ENCODE measurements at regions not wholly inside any gene's neighbourhood (a gene's known extent, or its start where the extent isn't known, plus 50 kb on each side); places are given as distances from the start of the nearest gene placed in this dataset.
"Not testable (repeated sequence)": the region's sequence is repeated elsewhere in the genome, so short reads cannot be mapped to it uniquely, and the experiment has no call there.

DNA sequence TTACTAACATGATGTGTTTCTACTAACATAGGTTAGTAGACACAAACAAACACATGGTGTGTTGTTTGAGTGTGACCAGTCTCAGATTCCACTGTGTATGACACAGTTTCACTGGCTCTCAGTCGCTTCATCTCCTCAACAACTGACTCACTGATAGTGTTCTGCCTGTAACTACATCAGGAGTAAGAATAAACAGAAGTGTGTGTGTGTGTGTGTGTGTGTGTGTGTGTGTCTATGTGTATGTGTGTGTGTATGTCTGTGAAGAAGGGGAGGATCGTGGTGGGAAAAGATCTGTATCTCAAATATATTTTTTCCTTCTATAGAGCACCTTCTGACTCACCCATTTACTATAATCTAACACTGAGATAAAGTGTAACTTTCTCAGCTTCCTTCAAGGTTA lies 391.0 kb downstream of the PTPRC start:
- FAIRE-seq (no peak), DNase-seq (ENCODE audit: extremely low spot score, insufficient read length, low read depth) (no peak)

DNA sequence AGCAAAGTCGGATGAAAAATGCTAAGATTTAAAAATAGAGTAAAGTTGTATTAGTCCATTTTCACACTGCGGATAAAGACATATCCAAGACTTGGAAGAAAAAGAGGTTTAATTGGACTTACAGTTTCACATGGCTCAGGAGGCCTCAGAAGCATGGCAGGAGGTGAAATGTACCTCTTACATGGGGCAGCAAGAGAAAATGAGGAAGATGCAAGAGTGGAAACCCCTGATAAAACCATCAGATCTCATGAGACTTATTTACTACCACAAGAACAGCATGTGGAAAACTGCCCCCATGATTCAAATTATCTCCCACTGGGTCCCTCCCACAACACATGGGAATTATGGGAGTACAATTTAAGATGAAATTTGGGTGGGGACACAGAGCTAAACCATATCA lies 391.7 kb downstream of the PTPRC start:
- FAIRE-seq: peak; percentile 9
- DNase-seq (ENCODE audit: extremely low spot score, insufficient read length, low read depth): not testable (repeated sequence)

DNA sequence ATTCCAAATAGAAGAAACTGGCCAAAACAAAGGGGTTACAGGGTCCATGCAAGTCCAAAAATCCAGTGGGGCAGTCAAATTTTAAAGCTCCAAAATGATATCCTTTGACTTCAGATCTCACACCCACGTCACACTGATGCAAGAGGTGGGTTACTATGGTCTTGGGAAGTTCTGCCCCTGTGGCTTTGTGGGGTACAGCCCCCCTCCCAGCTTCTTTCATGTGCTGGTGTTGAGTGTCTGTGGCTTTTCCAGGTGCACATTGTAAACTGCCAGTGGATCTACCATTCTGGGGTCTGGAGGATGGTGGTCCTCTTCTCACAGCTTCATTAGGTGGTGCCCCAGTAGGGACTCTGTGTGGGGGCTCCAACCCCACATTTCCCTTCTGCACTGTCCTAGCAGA lies 392.3 kb downstream of the PTPRC start:
- DNase-seq (ENCODE audit: extremely low spot score, insufficient read length, low read depth); FAIRE-seq: not testable (repeated sequence)

DNA sequence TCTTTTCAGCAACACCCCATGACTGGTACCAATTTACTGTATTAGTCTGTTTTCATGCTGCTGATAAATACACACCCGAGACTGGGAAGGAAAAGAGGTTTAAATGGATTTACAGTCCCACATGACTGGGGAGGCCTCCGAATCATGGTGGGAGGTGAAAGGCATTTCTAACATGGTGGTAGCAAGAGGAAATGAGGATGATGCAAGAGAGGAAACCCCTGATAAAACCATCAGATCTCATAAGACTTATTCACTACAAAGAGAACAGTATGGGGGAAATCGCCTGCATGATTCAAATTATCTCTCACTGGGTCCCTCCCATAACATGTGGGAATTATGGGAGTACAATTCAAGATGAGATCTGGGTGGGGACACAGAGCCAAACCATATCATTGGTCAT lies 393.6 kb downstream of the PTPRC start:
- not testable (repeated sequence) for FAIRE-seq; DNase-seq (ENCODE audit: extremely low spot score, insufficient read length, low read depth)

DNA sequence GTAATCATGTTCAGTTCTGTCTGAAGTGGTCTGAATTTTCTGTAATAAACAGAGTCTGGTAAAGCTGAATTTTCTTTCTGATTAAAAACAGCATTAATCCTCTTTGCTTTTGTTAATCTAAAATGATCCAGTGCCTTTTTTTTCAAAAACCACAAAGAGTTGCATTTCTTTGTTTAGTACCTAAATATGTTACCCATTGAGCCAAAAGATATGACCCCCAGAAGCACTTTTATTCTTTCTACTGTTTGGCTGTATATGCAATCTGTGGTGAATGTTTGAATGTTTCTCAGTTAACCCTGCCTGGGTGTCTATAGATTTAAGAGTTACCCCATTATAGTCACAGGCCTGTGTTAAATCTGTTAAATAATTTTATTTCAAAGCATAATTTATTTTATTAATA lies 394.8 kb downstream of the PTPRC start:
- no peak for FAIRE-seq
- DNase-seq (ENCODE audit: extremely low spot score, insufficient read length, low read depth): no peak

DNA sequence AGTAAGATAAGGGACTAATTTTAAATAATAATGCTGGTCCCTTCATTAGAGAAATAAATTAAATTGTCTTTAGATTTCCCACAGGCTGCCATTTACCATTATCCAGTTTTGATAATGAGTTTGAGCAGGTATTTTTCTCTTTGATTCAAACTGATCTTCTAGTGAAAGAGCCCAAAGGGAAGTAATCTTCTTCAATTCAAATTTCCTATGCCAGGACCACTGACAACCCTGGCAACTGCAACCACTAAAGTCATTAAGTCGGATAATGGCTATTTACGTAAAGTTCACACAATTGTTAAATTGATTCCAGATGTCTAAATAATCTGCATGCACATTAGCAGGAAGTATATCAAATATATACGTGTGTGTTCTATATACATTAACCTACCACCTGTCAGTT lies 399.3 kb downstream of the PTPRC start:
- FAIRE-seq: no peak
- no peak for DNase-seq (ENCODE audit: extremely low spot score, insufficient read length, low read depth)

DNA sequence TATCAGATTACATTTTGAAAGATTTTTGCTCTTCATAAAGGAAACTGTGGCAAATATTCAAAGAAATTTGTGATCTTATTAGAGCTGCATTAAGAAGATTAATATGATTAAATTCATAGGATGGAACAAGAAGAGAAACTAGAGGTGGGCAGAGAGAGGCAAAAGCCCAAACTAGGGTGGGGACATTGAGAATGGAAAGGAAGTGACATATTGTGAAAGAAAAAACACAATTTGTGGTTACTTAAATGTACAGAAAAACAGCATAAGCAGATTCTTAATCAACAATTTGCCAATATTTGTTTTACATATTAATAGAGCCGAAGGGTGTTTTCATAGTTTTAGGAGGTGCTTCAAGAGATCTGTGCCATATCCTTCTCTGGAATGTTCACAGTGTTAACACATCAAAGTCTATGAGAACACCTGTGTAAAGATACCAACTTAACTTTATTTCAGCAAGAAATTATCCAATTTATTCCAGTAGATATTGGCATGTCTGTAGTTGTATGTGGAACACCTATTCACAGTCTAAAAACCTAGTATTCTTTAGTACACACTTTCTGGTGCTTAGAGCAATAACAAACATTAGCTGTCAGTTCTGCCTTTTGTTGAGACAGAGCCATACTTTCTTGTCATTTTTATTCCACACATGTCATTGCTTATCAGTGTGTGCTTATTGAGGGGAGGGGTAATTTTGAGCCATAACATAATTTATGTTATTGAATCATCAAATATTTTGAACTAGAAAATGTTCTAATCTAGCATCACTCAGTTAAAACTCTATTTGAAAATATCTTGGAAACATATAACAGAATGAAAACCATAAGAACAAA lies 401.5 kb downstream of the PTPRC start:
- DNase-seq (ENCODE audit: extremely low spot score, insufficient read length, low read depth) (no peak), FAIRE-seq (peak; percentile 47)

DNA sequence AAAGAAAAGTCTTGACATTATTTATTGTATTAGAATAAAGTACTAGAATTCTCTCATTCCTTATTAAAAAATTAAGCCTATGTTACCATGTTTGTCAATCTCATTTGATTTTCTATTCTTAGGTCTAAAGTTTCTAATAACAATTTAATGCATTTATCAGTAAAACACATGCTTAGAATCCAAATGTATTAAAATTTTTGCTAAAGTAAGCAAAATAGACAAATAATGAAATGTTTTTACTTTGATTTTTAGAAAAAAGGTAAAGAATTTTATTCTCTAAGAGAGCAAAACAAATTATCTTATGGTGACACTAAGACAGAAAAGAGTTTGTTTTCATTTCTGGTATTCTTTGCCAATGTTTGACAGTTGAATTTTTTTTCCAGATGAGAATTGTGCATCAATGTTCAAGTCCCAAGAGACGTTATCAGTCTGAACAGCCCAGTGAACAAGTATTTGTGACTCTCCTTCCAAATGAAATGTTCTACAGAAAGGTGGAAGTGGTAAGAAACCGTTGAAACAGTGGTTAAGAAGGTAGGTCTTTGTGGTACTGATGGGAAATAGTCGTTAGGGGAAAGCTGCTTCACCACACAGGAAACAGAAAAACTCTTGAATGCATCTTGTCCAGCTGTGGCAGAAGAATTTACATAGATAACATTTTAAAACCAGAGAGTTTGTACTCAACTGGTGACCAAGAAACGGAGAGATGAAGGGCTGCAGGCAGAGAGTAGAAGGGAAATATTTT lies 402.5 kb downstream of the PTPRC start:
- FAIRE-seq: peak; percentile 97

DNA sequence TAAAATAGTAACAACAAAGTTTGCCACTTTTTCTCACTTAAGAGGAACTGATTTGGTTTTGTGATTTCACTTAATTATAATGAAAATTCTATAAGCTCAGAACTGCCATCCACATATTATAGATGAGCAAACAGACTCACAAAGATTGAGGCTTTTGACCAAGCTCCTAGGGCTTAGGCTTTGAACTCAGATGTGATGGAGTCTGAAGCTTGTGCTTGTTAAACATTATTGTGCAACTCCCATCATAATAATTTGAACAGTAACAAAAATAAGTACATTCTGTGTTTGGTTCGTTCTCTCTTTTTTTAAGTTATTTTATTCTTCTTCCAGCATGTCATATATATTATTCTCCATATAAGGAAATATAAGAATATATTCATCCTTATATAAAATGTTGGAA lies 403.4 kb downstream of the PTPRC start:
- DNase-seq (ENCODE audit: extremely low spot score, insufficient read length, low read depth) (no peak), FAIRE-seq (no peak)

More for the DNA sequence above, 402.5 kb downstream of the PTPRC start:
- peak; percentile 29 for DNase-seq (ENCODE audit: extremely low spot score, insufficient read length, low read depth)

DNA sequence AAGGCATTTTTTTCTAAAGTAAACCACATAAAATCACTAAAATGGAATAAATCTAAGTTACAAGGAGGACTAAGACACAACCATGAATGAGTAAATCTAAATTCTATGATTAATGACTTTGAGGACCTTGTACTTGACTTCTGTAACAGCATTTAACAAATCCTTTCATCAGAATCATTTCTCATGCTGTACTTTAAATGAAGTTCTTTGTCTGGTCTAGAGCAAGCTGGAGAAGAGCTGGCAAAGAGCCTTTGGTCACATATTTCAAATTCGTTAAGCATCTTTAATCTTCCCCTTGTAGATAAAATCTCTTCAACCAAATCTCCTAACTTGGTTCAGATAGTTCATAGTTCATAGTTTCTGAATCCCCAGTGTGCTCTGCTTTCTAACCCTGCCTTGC lies 405.4 kb downstream of the PTPRC start:
- DNase-seq (ENCODE audit: extremely low spot score, insufficient read length, low read depth) (no peak), FAIRE-seq (no peak)

DNA sequence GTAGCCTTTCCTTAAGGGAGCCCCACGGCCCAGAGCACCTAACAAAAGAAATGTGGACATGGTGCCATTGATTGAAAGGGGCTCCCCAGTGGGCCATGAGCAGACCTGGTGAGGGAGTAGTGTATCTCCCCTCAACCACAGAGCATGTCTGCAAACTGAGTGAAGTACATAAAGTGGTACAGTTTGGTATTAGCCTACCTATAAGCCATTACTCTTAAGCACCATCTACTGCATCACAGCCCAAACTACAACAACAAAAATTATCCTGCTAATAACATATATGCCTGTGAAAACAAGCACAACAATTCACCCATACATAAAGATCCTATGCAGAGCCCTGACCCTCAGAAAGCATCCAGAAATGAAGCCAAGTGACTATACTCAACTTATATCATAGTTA lies 407.8 kb downstream of the PTPRC start:
- DNase-seq (ENCODE audit: extremely low spot score, insufficient read length, low read depth): no peak
- no peak for FAIRE-seq

DNA sequence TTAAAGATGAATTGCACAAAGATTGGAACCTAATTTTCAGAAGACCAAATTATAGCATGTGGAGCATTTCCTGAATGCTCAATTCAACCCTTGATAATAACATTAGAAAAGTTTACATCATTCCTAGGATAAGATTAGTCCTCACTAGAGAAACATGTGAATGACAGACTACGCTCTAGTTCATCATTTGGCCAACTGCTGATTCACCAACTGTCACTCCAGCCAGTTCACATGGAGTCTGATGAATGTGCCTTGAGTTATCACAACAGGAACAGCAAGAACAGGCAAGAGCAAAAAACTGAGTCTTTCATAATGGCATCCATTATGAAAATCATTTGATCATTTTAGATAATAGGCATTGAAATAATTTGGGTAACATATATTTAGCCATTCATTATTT lies 415.9 kb downstream of the PTPRC start:
- no peak for DNase-seq (ENCODE audit: extremely low spot score, insufficient read length, low read depth)

DNA sequence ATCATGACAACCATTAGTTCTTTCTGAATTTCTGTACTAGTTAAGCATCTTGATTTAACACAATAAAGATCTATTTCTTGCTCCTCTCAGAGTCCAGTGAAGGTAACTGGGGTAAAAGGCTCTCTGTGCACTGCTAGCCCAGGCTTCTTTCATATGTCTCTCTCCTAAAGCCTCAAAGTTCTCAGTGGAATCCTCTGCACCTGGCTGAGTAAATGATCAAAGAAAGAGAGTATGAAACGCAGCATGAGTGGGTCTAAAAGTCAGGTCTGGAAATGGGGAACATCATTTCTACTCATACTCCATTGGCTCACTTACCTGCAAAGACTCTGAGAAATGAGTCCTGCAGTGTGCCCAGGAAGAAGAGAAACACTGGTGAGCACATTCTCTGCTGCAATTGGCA lies 418.5 kb downstream of the PTPRC start:
- no peak for FAIRE-seq
- no peak for DNase-seq (ENCODE audit: extremely low spot score, insufficient read length, low read depth)

More for the DNA sequence above, 415.9 kb downstream of the PTPRC start:
- no peak for FAIRE-seq

DNA sequence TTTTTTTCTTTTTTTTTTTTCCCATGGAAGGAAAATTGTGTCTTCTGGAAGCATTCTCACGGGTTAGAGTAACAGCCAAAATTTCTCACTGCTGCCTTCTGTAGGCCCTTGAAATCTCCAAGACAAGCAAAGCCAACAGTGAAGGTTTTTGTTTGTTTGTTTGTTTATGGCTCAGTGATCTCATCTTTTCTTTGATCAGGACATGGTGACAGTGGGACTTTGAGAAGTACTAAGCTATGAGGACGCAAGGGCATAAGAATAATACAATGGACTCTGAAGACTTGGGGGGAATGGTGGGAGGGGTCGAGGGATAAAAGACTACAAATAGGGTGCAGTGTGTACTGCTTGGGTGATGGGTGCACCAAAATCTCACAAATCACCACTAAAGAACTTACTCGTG lies 419.4 kb downstream of the PTPRC start:
- FAIRE-seq (no peak), DNase-seq (ENCODE audit: extremely low spot score, insufficient read length, low read depth) (no peak)

DNA sequence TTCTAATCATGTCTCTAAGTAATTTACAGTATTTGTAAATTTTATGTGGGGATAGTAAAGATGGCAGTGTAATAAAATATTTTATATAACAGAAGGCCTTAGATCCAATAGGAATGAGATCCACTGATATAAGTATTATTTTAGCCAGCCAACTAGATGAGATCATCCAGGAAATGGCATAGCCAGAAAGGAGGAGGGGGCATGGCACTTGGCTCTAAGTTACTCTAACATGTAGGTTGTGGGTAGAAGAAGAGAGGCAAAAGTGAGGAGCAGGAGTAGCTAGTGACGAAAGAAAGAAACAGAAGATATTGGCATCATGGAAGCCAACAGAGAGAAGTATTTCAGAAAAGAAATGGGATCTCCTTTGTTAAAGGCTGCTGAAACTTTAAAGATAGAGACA lies 426.1 kb downstream of the PTPRC start:
- no peak for DNase-seq (ENCODE audit: extremely low spot score, insufficient read length, low read depth)
- FAIRE-seq: peak; percentile 24

DNA sequence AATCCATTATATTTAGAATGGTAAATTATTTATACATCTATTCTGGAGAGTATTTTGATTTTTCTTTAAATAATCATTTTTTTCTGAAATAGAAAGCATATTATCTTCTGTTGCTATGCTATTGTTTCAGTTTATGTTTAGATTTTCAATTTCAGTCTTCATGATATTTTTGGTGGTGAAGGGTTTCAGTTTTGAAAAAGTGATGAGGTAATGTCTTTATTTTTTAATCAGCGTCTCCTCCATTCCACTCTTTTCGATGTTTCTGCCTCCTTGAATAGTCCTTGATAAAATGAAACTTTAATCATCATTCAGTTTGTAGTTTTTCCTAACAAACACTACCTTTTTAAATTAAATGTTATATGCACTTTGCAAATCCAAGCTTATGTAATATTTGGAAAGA lies 428.6 kb downstream of the PTPRC start:
- DNase-seq (ENCODE audit: extremely low spot score, insufficient read length, low read depth) (no peak), FAIRE-seq (peak; percentile 76)

DNA sequence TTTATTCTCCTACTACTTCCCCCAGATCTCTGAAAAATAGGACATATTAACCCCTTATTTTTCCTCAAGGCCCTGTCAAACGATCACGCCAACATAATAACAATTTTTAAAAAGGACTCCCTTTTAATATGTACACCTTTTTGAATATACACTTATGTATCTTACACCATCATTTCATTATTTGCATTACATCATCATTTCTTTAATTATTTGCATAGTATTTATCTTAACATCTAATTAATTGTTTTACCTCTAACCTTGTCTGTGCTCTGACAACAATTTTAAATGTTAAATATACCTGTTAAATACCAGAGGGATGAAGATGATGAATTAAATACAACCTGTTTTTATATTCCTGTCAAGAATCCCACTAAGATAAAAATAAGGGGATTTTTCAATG lies 432.2 kb downstream of the PTPRC start:
- FAIRE-seq: no peak
- DNase-seq (ENCODE audit: extremely low spot score, insufficient read length, low read depth): no peak

DNA sequence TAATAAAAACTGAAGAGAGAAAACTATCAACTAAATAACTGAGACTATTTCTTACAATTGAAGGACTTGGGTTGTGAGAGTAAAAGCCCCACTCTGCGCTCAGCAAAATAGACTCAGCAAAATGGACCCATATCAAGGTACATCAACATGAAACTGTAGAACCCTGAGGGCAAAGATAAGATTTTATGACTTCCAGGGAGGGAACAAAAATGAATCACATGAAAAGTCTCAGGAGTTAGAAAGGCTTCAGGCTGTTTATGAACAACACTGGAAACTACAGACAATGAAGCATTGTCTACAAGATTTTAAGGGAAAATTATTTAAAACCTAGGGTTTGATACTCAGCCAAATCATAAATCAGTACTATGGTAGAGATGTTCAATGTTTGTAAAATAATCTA lies 434.3 kb downstream of the PTPRC start:
- FAIRE-seq (no peak), DNase-seq (ENCODE audit: extremely low spot score, insufficient read length, low read depth) (no peak)

DNA sequence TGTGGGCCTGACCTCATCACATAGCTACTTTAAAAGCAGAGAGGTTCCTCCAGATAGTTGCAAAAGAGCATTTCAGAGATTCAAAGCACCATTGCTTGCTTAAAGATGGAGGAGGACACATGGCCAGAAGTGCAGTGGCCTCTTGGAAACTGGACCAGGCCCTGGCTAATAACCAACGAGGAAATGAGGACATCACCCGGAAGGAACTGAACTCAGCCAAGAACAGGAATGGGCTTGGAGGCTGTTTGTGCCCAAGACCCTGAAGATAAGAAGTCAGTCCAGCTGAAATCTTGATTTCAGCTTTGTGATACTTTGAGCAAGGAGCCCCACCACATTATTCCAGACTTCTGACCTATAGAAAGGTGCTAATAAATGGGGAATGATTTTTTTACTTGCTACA lies 437.0 kb downstream of the PTPRC start:
- no peak for DNase-seq (ENCODE audit: extremely low spot score, insufficient read length, low read depth)
- no peak for FAIRE-seq

DNA sequence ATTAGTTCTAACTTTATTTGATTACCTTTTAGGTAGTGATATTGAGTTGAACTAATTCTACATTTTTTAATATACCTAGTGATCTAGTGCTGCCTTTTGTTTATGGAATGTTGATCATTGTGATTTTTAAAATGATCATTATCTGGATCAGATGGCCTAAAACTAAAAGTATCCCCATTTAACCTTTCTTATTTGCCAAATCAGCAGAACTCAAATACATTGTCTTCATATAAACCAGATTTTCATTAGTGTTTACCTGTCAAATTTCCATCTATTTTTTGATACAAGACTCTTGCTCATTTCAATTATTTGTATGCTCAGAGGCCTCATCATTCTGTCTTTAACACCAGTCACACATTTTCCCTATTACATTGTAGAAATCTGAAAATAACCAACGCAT lies 441.2 kb downstream of the PTPRC start:
- FAIRE-seq: no peak
- DNase-seq (ENCODE audit: extremely low spot score, insufficient read length, low read depth): no peak

DNA sequence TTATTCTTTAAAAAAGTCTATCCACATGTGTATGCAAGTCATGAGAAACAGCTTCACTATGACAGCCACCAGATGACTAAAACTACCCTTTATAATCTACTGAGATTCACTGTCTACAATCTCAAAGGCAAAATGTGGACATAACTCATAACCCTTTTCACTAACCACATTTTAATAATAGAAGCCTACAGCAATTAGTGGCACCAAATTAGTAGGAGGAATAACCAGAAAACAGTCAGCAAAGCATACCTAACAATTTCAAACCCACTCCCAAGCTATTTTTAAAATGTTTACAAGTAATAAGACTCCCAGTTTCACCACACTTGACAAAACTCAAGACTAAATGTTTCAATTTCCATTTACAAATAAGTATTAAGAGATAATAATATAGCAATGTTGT lies 442.9 kb downstream of the PTPRC start:
- peak; percentile 57 for FAIRE-seq
- no peak for DNase-seq (ENCODE audit: extremely low spot score, insufficient read length, low read depth)

All from GM18507 (cell line).